ENCODE measurements at regions not wholly inside any gene's neighbourhood (a gene's known extent, or its start where the extent isn't known, plus 50 kb on each side); places are given as distances from the start of the nearest gene placed in this dataset.

DNA sequence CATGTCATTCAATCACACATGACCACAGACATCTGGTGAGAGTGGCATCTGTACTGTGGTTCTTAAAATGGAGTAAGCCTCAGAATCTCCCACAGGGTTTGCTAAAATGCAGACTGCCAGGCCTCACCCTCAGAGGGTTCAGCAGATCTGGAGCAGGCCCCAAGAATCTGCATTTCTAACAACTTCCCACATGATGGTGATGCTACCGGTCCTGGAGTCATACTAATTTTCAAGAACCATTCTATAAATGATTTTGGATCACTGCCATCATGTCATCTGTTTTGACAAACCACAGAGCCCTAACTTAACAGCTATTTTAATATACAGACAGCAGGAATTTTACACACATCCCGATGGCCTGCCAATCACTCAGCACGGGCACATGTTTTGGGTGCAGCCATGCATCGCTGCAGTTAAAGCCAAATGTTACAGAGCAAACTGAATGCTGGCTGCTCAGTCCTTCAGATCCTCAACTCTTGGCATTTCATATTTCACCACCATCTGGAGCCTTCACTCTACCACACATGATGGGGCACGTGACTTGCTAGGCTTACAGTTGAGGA, 792.1 kb upstream of the AMELY start:
- no peak for DNase-seq (ENCODE audit: low read depth in 6 of 9, low spot score in 9 of 9)
- no peaks in the 10 kb centered on the region for H3K27me3 ChIP-seq (ENCODE audit: control insufficient read depth in 2 of 2, insufficient read depth in 1 of 2, low read length in 1 of 2)
- no peak overlapping the region for H3K27ac ChIP-seq (ENCODE audit: low read depth in 1 of 2, low read length in 1 of 2)
- 82% methylated on average over 5 of the region's 5 CpGs for WGBS
- no peaks in the 10 kb centered on the region for H3K4me1 ChIP-seq (ENCODE audit: control insufficient read depth in 2 of 2, insufficient read depth in 2 of 2, low read length in 2 of 2)
- H3K36me3 ChIP-seq (ENCODE audit: control insufficient read depth in 2 of 2, insufficient read depth in 2 of 2, low read length in 1 of 2), result no peaks in the 10 kb centered on the region
- H3K9me3 ChIP-seq (ENCODE audit: control insufficient read depth in 2 of 2, insufficient read depth in 1 of 2, low read length in 1 of 2), result no peaks in the 10 kb centered on the region
- H3K4me3 ChIP-seq (ENCODE audit: low read length in 2 of 2), result no peak overlapping the region

DNA sequence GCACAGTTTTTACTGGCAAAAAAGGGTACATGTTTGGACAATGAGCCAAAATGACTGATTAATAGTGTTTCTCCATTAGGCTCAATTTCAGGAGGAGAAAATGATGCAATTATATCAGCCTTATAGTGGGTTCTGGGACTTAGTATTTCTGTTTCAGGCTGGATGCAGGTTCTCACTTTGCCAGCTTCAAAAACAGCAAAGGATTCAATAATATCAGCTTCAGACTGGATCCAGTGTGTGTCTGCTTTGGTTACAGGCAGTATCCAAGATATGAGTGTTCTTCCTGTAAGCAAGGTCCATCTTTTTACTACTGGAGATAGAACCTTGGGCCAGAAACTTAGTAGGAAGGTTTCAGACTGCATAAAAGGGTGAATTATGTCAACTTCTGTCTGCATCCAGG, 790.9 kb upstream of the AMELY start:
- no peaks in the 10 kb centered on the region for H3K4me1 ChIP-seq (ENCODE audit: control insufficient read depth in 2 of 2, insufficient read depth in 2 of 2, low read length in 2 of 2)
- H3K9me3 ChIP-seq (ENCODE audit: control insufficient read depth in 2 of 2, insufficient read depth in 1 of 2, low read length in 1 of 2), result no peaks in the 10 kb centered on the region
- H3K27ac ChIP-seq (ENCODE audit: low read depth in 1 of 2, low read length in 1 of 2), result no peak overlapping the region
- H3K27me3 ChIP-seq (ENCODE audit: control insufficient read depth in 2 of 2, insufficient read depth in 1 of 2, low read length in 1 of 2), result no peaks in the 10 kb centered on the region
- DNase-seq (ENCODE audit: low read depth in 6 of 9, low spot score in 9 of 9), result no peak
- H3K36me3 ChIP-seq (ENCODE audit: control insufficient read depth in 2 of 2, insufficient read depth in 2 of 2, low read length in 1 of 2), result no peaks in the 10 kb centered on the region
- no peak overlapping the region for H3K4me3 ChIP-seq (ENCODE audit: low read length in 2 of 2)

DNA sequence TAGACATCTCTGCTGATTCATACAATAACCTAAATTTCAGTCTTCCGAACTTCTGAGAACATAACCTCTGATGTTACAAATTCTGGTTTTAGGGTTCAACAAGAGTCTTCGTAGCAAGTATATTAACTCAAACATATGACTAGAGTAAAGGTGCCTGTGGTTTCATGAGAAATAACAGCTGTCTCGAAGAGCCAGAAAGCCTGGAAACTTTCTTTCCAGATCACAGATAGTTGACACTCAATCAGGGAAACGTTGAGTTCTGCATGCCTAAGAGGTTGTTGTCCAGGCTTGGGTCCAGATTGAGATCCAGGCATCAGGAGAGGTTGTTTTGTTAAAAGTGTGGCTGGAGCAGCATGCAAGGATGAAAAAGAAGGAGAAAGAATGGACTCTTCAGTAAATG, 790.1 kb upstream of the AMELY start:
- WGBS, result 78% methylated on average over 4 of the region's 4 CpGs
- no peak for DNase-seq (ENCODE audit: low read depth in 6 of 9, low spot score in 9 of 9)
- Histone ChIP-seq H3K9me3 (ENCODE audit: control insufficient read depth in 2 of 2, insufficient read depth in 1 of 2, low read length in 1 of 2) (no peaks in the 10 kb centered on the region), H3K36me3 (ENCODE audit: control insufficient read depth in 2 of 2, insufficient read depth in 2 of 2, low read length in 1 of 2) (no peaks in the 10 kb centered on the region), H3K27me3 (ENCODE audit: control insufficient read depth in 2 of 2, insufficient read depth in 1 of 2, low read length in 1 of 2) (no peaks in the 10 kb centered on the region), H3K4me3 (ENCODE audit: low read length in 2 of 2) (no peak overlapping the region), H3K4me1 (ENCODE audit: control insufficient read depth in 2 of 2, insufficient read depth in 2 of 2, low read length in 2 of 2) (no peaks in the 10 kb centered on the region), H3K27ac (ENCODE audit: low read depth in 1 of 2, low read length in 1 of 2) (no peak overlapping the region)

GRCh38 chrY:7697506-7697905, 786.0 kb upstream of the AMELY start:
- Histone ChIP-seq H3K9me3 (ENCODE audit: control insufficient read depth in 2 of 2, insufficient read depth in 1 of 2, low read length in 1 of 2) (no peaks in the 10 kb centered on the region), H3K36me3 (ENCODE audit: control insufficient read depth in 2 of 2, insufficient read depth in 2 of 2, low read length in 1 of 2) (no peaks in the 10 kb centered on the region), H3K4me1 (ENCODE audit: control insufficient read depth in 2 of 2, insufficient read depth in 2 of 2, low read length in 2 of 2) (no peaks in the 10 kb centered on the region), H3K27me3 (ENCODE audit: control insufficient read depth in 2 of 2, insufficient read depth in 1 of 2, low read length in 1 of 2) (no peaks in the 10 kb centered on the region), H3K4me3 (ENCODE audit: low read length in 2 of 2) (no peak overlapping the region), H3K27ac (ENCODE audit: low read depth in 1 of 2, low read length in 1 of 2) (no peak overlapping the region)
- no peak for DNase-seq (ENCODE audit: low read depth in 6 of 9, low spot score in 9 of 9)
- 92% methylated on average over 1 of the region's 1 CpG for WGBS

- H3K27ac ChIP-seq (ENCODE audit: low read depth in 1 of 2, low read length in 1 of 2), result no peak overlapping the region
- H3K27me3 ChIP-seq (ENCODE audit: control insufficient read depth in 2 of 2, insufficient read depth in 1 of 2, low read length in 1 of 2), result no peaks in the 10 kb centered on the region
- no peaks in the 10 kb centered on the region for H3K9me3 ChIP-seq (ENCODE audit: control insufficient read depth in 2 of 2, insufficient read depth in 1 of 2, low read length in 1 of 2)
- 75% methylated on average over 1 of the region's 1 CpG for WGBS
- no peak for DNase-seq (ENCODE audit: low read depth in 6 of 9, low spot score in 9 of 9)
- no peak overlapping the region for H3K4me3 ChIP-seq (ENCODE audit: low read length in 2 of 2)
- H3K4me1 ChIP-seq (ENCODE audit: control insufficient read depth in 2 of 2, insufficient read depth in 2 of 2, low read length in 2 of 2), result no peaks in the 10 kb centered on the region
- H3K36me3 ChIP-seq (ENCODE audit: control insufficient read depth in 2 of 2, insufficient read depth in 2 of 2, low read length in 1 of 2), result no peaks in the 10 kb centered on the region
These were observed 781.1 kb upstream of the AMELY start for GRCh38 chrY:7692701-7693100.

DNA sequence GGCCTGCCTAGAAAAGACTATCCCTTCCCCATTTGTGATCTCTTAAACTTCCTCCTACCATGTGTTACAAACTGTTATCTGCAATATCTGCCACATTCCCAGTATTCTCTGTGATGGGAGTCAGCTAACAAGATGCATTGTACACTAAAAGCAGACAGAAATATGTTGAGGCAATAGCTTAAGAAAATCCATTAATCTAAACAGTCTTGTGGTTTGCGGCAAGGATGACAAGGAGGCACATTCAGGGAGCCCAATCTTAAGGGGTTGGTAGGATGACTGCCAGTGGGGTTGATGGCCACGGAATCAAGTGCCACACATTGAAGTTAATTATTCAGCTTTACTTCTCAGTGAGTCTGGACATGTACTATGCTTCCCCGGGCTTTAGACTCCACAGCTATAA, 775.5 kb upstream of the AMELY start:
- no peaks in the 10 kb centered on the region for H3K9me3 ChIP-seq (ENCODE audit: control insufficient read depth in 2 of 2, insufficient read depth in 1 of 2, low read length in 1 of 2)
- H3K27ac ChIP-seq (ENCODE audit: low read depth in 1 of 2, low read length in 1 of 2), result no peak overlapping the region
- H3K4me3 ChIP-seq (ENCODE audit: low read length in 2 of 2), result no peak overlapping the region
- H3K27me3 ChIP-seq (ENCODE audit: control insufficient read depth in 2 of 2, insufficient read depth in 1 of 2, low read length in 1 of 2), result no peaks in the 10 kb centered on the region
- no peaks in the 10 kb centered on the region for H3K4me1 ChIP-seq (ENCODE audit: control insufficient read depth in 2 of 2, insufficient read depth in 2 of 2, low read length in 2 of 2)
- H3K36me3 ChIP-seq (ENCODE audit: control insufficient read depth in 2 of 2, insufficient read depth in 2 of 2, low read length in 1 of 2), result no peaks in the 10 kb centered on the region
- 66% methylated on average over 3 of the region's 3 CpGs for WGBS
- DNase-seq (ENCODE audit: low read depth in 6 of 9, low spot score in 9 of 9), result no peak

- 97% methylated on average over 2 of the region's 2 CpGs for WGBS
These were observed 773.0 kb upstream of the AMELY start for GRCh38 chrY:7684546-7684945.

GRCh38 chrY:7682386-7682785, 770.8 kb upstream of the AMELY start:
- Histone ChIP-seq H3K27ac (ENCODE audit: low read depth in 1 of 2, low read length in 1 of 2) (no peak overlapping the region), H3K9me3 (ENCODE audit: control insufficient read depth in 2 of 2, insufficient read depth in 1 of 2, low read length in 1 of 2) (no peaks in the 10 kb centered on the region), H3K4me3 (ENCODE audit: low read length in 2 of 2) (no peak overlapping the region), H3K27me3 (ENCODE audit: control insufficient read depth in 2 of 2, insufficient read depth in 1 of 2, low read length in 1 of 2) (no peaks in the 10 kb centered on the region), H3K36me3 (ENCODE audit: control insufficient read depth in 2 of 2, insufficient read depth in 2 of 2, low read length in 1 of 2) (no peaks in the 10 kb centered on the region), H3K4me1 (ENCODE audit: control insufficient read depth in 2 of 2, insufficient read depth in 2 of 2, low read length in 2 of 2) (no peaks in the 10 kb centered on the region)
- DNase-seq (ENCODE audit: low read depth in 6 of 9, low spot score in 9 of 9), result no peak

More at GRCh38 chrY:7684546-7684945, 773.0 kb upstream of the AMELY start:
- no peaks in the 10 kb centered on the region for H3K4me1 ChIP-seq (ENCODE audit: control insufficient read depth in 2 of 2, insufficient read depth in 2 of 2, low read length in 2 of 2)
- no peaks in the 10 kb centered on the region for H3K36me3 ChIP-seq (ENCODE audit: control insufficient read depth in 2 of 2, insufficient read depth in 2 of 2, low read length in 1 of 2)
- H3K27me3 ChIP-seq (ENCODE audit: control insufficient read depth in 2 of 2, insufficient read depth in 1 of 2, low read length in 1 of 2), result no peaks in the 10 kb centered on the region
- H3K9me3 ChIP-seq (ENCODE audit: control insufficient read depth in 2 of 2, insufficient read depth in 1 of 2, low read length in 1 of 2), result no peaks in the 10 kb centered on the region
- H3K27ac ChIP-seq (ENCODE audit: low read depth in 1 of 2, low read length in 1 of 2), result no peak overlapping the region
- no peak overlapping the region for H3K4me3 ChIP-seq (ENCODE audit: low read length in 2 of 2)
- DNase-seq (ENCODE audit: low read depth in 6 of 9, low spot score in 9 of 9), result no peak

- WGBS, result 96% methylated on average over 4 of the region's 4 CpGs
These were observed 769.9 kb upstream of the AMELY start for GRCh38 chrY:7681426-7681825.

GRCh38 chrY:7674465-7674864, 762.9 kb upstream of the AMELY start:
- no peaks in the 10 kb centered on the region for H3K27me3 ChIP-seq (ENCODE audit: control insufficient read depth in 2 of 2, insufficient read depth in 1 of 2, low read length in 1 of 2)
- WGBS, result 92% methylated on average over 2 of the region's 2 CpGs
- no peak for DNase-seq (ENCODE audit: low read depth in 6 of 9, low spot score in 9 of 9)
- H3K4me3 ChIP-seq (ENCODE audit: low read length in 2 of 2), result no peak overlapping the region
- H3K36me3 ChIP-seq (ENCODE audit: control insufficient read depth in 2 of 2, insufficient read depth in 2 of 2, low read length in 1 of 2), result no peaks in the 10 kb centered on the region
- H3K4me1 ChIP-seq (ENCODE audit: control insufficient read depth in 2 of 2, insufficient read depth in 2 of 2, low read length in 2 of 2), result no peaks in the 10 kb centered on the region
- H3K27ac ChIP-seq (ENCODE audit: low read depth in 1 of 2, low read length in 1 of 2), result no peak overlapping the region
- no peaks in the 10 kb centered on the region for H3K9me3 ChIP-seq (ENCODE audit: control insufficient read depth in 2 of 2, insufficient read depth in 1 of 2, low read length in 1 of 2)

More at GRCh38 chrY:7681426-7681825, 769.9 kb upstream of the AMELY start:
- Histone ChIP-seq H3K4me3 (ENCODE audit: low read length in 2 of 2) (no peak overlapping the region), H3K36me3 (ENCODE audit: control insufficient read depth in 2 of 2, insufficient read depth in 2 of 2, low read length in 1 of 2) (no peaks in the 10 kb centered on the region), H3K27me3 (ENCODE audit: control insufficient read depth in 2 of 2, insufficient read depth in 1 of 2, low read length in 1 of 2) (no peaks in the 10 kb centered on the region), H3K9me3 (ENCODE audit: control insufficient read depth in 2 of 2, insufficient read depth in 1 of 2, low read length in 1 of 2) (no peaks in the 10 kb centered on the region), H3K27ac (ENCODE audit: low read depth in 1 of 2, low read length in 1 of 2) (no peak overlapping the region), H3K4me1 (ENCODE audit: control insufficient read depth in 2 of 2, insufficient read depth in 2 of 2, low read length in 2 of 2) (no peaks in the 10 kb centered on the region)
- DNase-seq (ENCODE audit: low read depth in 6 of 9, low spot score in 9 of 9), result no peak
